Right forelimb (tissue), 1 donor: ENCODE measurements at regions not wholly inside any gene's neighbourhood (a gene's known extent, or its start where the extent isn't known, plus 50 kb on each side); places are given as distances from the start of the nearest gene placed in this dataset.

Source experiments
- DNase-seq: peaks from one replicate; pipeline ENCODE4 v3.0.0-alpha.2; 2018

- DNase-seq, result no peak
Measured at GRCh38 chr7:32131091-32131490, 60.9 kb upstream of the PDE1C start.

GRCh38 chr7:32126843-32127242 lies 56.6 kb upstream of the PDE1C start:
- DNase-seq, result no peak
